ENCODE measurements at regions not wholly inside any gene's neighbourhood (a gene's known extent, or its start where the extent isn't known, plus 50 kb on each side); places are given as distances from the start of the nearest gene placed in this dataset.

DNA sequence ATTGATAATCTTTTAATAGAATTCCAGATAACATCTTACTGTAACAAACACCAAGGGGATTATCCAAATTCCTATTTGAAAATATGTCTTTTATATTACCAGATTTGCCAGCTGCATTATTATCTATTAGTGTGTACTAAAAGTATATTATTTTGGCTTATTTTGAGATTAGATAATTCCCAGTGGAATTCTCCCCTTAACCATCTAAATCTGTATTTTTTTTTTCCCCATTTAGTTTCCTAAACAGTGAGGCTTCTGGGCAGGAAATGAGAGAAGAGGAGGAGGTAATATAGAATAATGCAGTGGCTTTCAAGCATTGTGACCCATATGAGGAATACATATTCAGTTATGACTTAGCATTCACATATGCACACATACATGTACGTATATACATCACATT is 53.5 kb upstream of the ABL1 start:
- TF ChIP-seq CTCF (IDR thresholded peaks at IDR 0.05; ENCODE audit: low read depth, low read length): no peak
- H3K4me3 ChIP-seq (ENCODE audit: low read depth, low read length): no peak overlapping the region
- DNase-seq (ENCODE audit: low read depth, low spot score): no peak
- in situ Hi-C loops (cut with HindIII; ENCODE audit: low sequenced_read_pairs): no loop called here

DNA sequence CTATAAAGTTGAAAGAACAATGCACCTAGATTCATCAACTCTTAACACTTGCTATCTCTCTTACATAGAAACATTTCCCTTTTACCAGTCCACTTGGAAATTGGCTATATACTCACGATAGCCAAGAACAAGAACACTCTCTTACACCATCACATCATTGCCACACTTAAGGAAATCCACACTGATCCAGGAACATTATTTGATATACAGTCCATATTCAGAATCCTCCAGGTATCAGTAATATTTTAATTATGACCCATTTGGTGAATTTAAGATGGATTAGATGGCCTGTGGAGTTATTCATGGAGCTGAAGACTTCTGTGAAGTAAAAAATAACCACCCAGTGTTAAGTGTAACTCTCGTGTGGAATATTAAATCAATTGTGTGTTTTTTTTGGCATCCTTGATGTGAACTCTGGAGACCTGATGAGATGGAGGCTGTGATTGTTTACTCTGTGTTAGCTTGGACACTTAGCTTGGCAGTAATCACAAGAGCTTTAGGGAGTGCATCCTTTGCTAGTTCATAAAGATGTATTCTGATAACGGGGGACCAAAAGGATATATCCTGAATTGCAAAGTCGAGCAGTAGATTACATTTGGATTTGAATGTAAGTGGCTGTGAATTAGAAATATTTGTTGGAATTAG is 52.0 kb upstream of the ABL1 start:
- in situ Hi-C loops (cut with HindIII; ENCODE audit: low sequenced_read_pairs): no loop called here
- DNase-seq (ENCODE audit: low read depth, low spot score): no peak
- no peak for TF ChIP-seq CTCF (IDR thresholded peaks at IDR 0.05; ENCODE audit: low read depth, low read length)
- H3K4me3 ChIP-seq (ENCODE audit: low read depth, low read length): no peak overlapping the region

- H3K4me3 ChIP-seq (ENCODE audit: low read depth, low read length): no peak overlapping the region
- in situ Hi-C loops (cut with HindIII; ENCODE audit: low sequenced_read_pairs): no loop called here
- TF ChIP-seq CTCF (IDR thresholded peaks at IDR 0.05; ENCODE audit: low read depth, low read length): no peak
- no peak for DNase-seq (ENCODE audit: low read depth, low spot score)
Measured at GRCh38 chr9:130785053-130785452, 50.0 kb upstream of the ABL1 start.

Data from astrocyte of the spinal cord (primary cell).